ENCODE measurements at regions not wholly inside any gene's neighbourhood (a gene's known extent, or its start where the extent isn't known, plus 50 kb on each side); places are given as distances from the start of the nearest gene placed in this dataset.

- DNase-seq (ENCODE audit: low read depth), result no peak
Measured at GRCh38 chr13:38519229-38519911, 167.5 kb upstream of the FREM2 start.

GRCh38 chr13:38520041-38520440 lies 166.8 kb upstream of the FREM2 start:
- DNase-seq (ENCODE audit: low read depth), result no peak

- DNase-seq (ENCODE audit: low read depth), result no peak
Measured at GRCh38 chr13:38527140-38527539, 159.7 kb upstream of the FREM2 start.

- no peak for DNase-seq (ENCODE audit: low read depth)
Measured at GRCh38 chr13:38528986-38529385, 157.9 kb upstream of the FREM2 start.

GRCh38 chr13:38530492-38530891 lies 156.4 kb upstream of the FREM2 start:
- DNase-seq (ENCODE audit: low read depth), result no peak

- DNase-seq (ENCODE audit: low read depth), result no peak
Measured at GRCh38 chr13:38535261-38535660, 151.6 kb upstream of the FREM2 start.

GRCh38 chr13:38537051-38537450 lies 149.8 kb upstream of the FREM2 start:
- DNase-seq (ENCODE audit: low read depth), result no peak

GRCh38 chr13:38538422-38538821 lies 148.5 kb upstream of the FREM2 start:
- no peak for DNase-seq (ENCODE audit: low read depth)

- DNase-seq (ENCODE audit: low read depth), result no peak
Measured at GRCh38 chr13:38539632-38540031, 147.2 kb upstream of the FREM2 start.

GRCh38 chr13:38542601-38543000 lies 144.3 kb upstream of the FREM2 start:
- DNase-seq (ENCODE audit: low read depth), result peak; percentile 26

- no peak for DNase-seq (ENCODE audit: low read depth)
Measured at GRCh38 chr13:38543561-38543960, 143.3 kb upstream of the FREM2 start.

GRCh38 chr13:38563739-38564138 lies 123.1 kb upstream of the FREM2 start:
- no peak for DNase-seq (ENCODE audit: low read depth)

GRCh38 chr13:38564256-38565150 lies 122.4 kb upstream of the FREM2 start:
- DNase-seq (ENCODE audit: low read depth), result no peak

GRCh38 chr13:38566023-38566422 lies 120.9 kb upstream of the FREM2 start:
- no peak for DNase-seq (ENCODE audit: low read depth)

- no peak for DNase-seq (ENCODE audit: low read depth)
Measured at GRCh38 chr13:38566519-38566918, 120.4 kb upstream of the FREM2 start.

- no peak for DNase-seq (ENCODE audit: low read depth)
Measured at GRCh38 chr13:38570706-38571105, 116.2 kb upstream of the FREM2 start.

GRCh38 chr13:38575427-38575826 lies 111.5 kb upstream of the FREM2 start:
- no peak for DNase-seq (ENCODE audit: low read depth)

GRCh38 chr13:38577048-38577447 lies 109.8 kb upstream of the FREM2 start:
- no peak for DNase-seq (ENCODE audit: low read depth)

- peak; percentile 5 for DNase-seq (ENCODE audit: low read depth)
Measured at GRCh38 chr13:38582133-38582532, 104.7 kb upstream of the FREM2 start.

- no peak for DNase-seq (ENCODE audit: low read depth)
Measured at GRCh38 chr13:38590230-38590629, 96.6 kb upstream of the FREM2 start.

GRCh38 chr13:38590796-38591507 lies 95.9 kb upstream of the FREM2 start:
- no peak for DNase-seq (ENCODE audit: low read depth)

- no peak for DNase-seq (ENCODE audit: low read depth)
Measured at GRCh38 chr13:38602266-38602665, 84.6 kb upstream of the FREM2 start.

Measured in HS-5 (cell line).